Cardiac muscle cell (in vitro differentiated cells and primary cell): ENCODE measurements at regions not wholly inside any gene's neighbourhood (a gene's known extent, or its start where the extent isn't known, plus 50 kb on each side); places are given as distances from the start of the nearest gene placed in this dataset.
A peak's percentile ranks its signal among the peaks of the same experiment; 100 is the strongest.

ENCODE experiments used
- DNase-seq, 2 donors: peaks; one replicate each; pipeline versions ENCODE4 v3.0.0 to v3.0.0-alpha.2; 2010 to 2017; ENCODE audit warnings: low read depth in 1 of 2, low spot score in 1 of 2
- H3K27ac ChIP-seq: fragments of 200-600 bp; sonication (generic); 2 replicates; pipeline ENCODE4 v1.5.1; 2016
- H3K27me3 ChIP-seq: fragments of 200-600 bp; sonication (generic); 2 replicates; pipeline ENCODE4 v1.6.0; 2016; ENCODE audit warnings: control low read depth
- H3K36me3 ChIP-seq: fragments of 200-600 bp; sonication (generic); 2 replicates; pipeline ENCODE4 v1.5.1; 2016; ENCODE audit warnings: control low read depth
- H3K4me1 ChIP-seq: fragments of 200-600 bp; sonication (generic); 2 replicates; pipeline ENCODE4 v1.8.1; 2017; ENCODE audit warnings: low read depth, mild to moderate bottlenecking, mixed run types
- H3K4me3 ChIP-seq: fragments of 200-600 bp; sonication (generic); 2 replicates; pipeline ENCODE4 v1.5.1; 2016; ENCODE audit warnings: mild to moderate bottlenecking
- H3K9me3 ChIP-seq: fragments of 200-600 bp; sonication (generic); 2 replicates; pipeline ENCODE4 v1.5.1; 2017; ENCODE audit warnings: low read depth, mild to moderate bottlenecking, control low read depth
- TF ChIP-seq, protein P1 (sequence below): IDR thresholded peaks from 2 replicates; pipeline ENCODE4 v1.5.1; 2012; ENCODE audit warnings: low read depth, mild to moderate bottlenecking, low read length

DNA sequence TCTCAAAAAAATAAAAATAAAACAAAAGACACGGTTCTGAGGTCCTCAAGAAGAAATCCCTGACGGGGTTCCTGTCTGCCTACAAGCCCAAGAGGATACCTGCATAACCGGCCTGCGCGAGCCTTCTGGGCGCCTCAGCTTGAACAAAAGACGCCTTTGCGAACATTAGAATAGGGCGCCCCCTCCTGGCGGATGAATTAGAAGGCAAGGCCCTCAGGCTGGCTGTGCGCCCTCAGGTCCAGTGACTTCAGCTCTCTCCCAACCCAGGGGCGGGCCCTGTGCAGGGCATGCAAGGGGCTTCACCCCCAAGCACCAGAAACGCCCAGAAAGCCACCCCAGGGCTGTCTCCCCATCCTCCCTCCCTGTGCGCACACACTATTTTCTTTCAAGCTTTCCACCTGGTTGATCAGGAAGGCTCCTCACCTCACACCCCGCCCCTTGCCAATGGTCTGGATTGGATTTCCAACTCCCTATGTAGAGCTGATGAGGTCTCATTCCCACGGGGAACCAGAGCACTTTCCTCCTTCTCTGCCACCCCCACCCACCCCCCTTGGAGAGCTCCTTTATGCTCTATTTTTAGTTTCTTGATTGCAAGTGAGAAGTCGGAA is 273.3 kb downstream of the BUD13 start:
- peaks cover 7% of the 10 kb centered on the region for H3K27me3 ChIP-seq
- peaks cover 30% of the 10 kb centered on the region for H3K4me1 ChIP-seq
- H3K27ac ChIP-seq: no peak overlapping the region
- DNase-seq: peak; percentile 72 to 94
- no peaks in the 10 kb centered on the region for H3K36me3 ChIP-seq
- TF ChIP-seq, protein P1, sequence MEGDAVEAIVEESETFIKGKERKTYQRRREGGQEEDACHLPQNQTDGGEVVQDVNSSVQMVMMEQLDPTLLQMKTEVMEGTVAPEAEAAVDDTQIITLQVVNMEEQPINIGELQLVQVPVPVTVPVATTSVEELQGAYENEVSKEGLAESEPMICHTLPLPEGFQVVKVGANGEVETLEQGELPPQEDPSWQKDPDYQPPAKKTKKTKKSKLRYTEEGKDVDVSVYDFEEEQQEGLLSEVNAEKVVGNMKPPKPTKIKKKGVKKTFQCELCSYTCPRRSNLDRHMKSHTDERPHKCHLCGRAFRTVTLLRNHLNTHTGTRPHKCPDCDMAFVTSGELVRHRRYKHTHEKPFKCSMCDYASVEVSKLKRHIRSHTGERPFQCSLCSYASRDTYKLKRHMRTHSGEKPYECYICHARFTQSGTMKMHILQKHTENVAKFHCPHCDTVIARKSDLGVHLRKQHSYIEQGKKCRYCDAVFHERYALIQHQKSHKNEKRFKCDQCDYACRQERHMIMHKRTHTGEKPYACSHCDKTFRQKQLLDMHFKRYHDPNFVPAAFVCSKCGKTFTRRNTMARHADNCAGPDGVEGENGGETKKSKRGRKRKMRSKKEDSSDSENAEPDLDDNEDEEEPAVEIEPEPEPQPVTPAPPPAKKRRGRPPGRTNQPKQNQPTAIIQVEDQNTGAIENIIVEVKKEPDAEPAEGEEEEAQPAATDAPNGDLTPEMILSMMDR: peak; percentile 70
- H3K4me3 ChIP-seq: no peak overlapping the region
- no peaks in the 10 kb centered on the region for H3K9me3 ChIP-seq

DNA sequence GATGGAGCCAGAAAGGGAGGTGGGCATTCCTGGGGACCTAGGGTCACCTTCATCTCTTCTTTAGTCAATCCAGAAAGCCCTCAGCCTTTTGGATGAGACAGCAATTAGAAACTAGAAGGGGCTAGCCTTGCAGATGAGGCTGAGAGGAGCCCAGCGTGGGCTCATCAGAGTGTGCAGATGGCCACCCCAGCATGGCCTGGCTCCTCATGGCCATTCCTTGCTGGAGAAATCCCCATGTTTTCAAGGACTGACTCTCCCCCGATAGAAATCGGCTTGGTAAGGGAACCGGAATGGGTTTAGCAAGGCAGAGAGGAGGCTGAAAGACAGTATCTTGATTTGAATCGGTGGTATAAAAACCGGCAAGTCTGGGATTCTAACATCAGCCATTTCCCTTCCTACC is 274.6 kb downstream of the BUD13 start:
- no peak for DNase-seq
- Histone ChIP-seq H3K27me3 (peaks cover 7% of the 10 kb centered on the region), H3K4me3 (no peak overlapping the region), H3K27ac (no peak overlapping the region), H3K4me1 (peaks cover 30% of the 10 kb centered on the region), H3K36me3 (no peaks in the 10 kb centered on the region), H3K9me3 (no peaks in the 10 kb centered on the region)
- TF ChIP-seq, protein P1: no peak

DNA sequence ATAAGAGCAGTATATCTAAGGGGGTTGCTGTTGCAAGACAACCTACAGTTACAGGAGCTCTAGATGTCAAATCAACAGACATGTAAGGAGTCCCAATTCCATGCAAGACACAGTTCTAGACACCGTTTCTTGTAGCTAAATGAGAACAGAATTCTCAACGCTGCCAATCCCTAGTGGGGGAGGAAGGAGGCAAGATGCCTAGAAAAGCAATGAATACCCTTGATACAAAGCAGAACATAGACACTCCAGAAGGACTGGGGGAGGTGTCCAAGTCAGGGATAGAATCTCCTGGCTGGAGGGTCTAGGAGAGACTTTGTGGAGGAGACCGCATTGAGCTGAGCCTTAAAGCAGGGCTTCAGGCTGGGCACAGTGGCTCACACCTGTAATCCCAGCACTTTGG is 280.2 kb downstream of the BUD13 start:
- TF ChIP-seq, protein P1: no peak
- DNase-seq: no peak
- H3K27me3 ChIP-seq: no peaks in the 10 kb centered on the region
- peaks cover 4% of the 10 kb centered on the region for H3K4me1 ChIP-seq
- no peak overlapping the region for H3K27ac ChIP-seq
- H3K36me3 ChIP-seq: no peaks in the 10 kb centered on the region
- no peak overlapping the region for H3K4me3 ChIP-seq
- no peaks in the 10 kb centered on the region for H3K9me3 ChIP-seq

DNA sequence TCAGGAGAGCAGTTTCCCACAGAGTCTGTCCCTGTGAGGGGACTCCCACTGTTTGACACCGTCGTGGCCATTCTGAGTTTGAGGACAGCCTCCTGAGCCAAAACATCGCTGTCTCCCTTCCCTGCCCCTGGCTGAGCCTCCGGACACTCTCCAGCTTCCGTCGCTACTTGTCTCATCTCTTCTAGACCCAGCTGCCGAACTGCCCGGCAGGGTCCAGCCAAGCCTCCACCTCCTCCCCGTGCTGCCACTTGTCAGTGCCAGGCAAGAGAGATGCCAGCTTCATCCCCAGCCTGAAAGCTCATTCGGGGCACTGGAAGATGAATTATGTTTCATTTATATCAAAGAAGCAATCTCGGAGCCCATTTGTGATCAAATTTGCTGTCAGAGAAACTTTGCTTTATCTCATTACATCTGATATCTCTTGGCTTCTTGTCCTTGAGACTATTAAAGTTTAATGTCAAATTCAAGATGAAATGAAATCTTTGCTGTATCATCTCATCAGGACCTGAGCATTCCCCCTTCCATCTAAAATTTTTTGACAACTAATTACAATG is 283.9 kb downstream of the BUD13 start:
- no peak overlapping the region for H3K27ac ChIP-seq
- TF ChIP-seq, protein P1: no peak
- H3K36me3 ChIP-seq: no peaks in the 10 kb centered on the region
- no peaks in the 10 kb centered on the region for H3K4me1 ChIP-seq
- H3K4me3 ChIP-seq: no peak overlapping the region
- H3K27me3 ChIP-seq: no peaks in the 10 kb centered on the region
- no peaks in the 10 kb centered on the region for H3K9me3 ChIP-seq
- DNase-seq: no peak

DNA sequence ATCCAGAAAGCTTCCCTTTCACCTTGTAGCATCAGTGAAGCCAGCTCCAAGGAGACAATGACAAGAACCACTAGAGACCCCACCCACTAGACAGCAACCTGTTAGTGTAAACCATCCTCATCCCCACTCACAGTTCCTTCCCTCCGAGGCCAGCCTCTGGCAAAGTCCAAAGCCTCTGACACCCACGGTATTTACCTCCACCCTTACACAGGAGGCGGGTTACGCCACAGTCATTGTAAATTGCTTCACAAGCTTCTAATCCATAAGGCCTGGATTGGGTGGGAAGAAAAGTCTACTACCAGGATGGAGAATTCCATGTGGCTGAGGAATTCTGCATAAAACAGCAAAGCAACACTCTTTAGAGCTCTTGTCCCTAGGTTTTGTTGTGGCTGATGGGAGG is 287.4 kb downstream of the BUD13 start:
- DNase-seq: no peak
- no peak overlapping the region for H3K27ac ChIP-seq

More for the DNA sequence above, 287.4 kb downstream of the BUD13 start:
- Histone ChIP-seq H3K4me1 (no peaks in the 10 kb centered on the region), H3K27me3 (no peaks in the 10 kb centered on the region), H3K36me3 (no peaks in the 10 kb centered on the region), H3K4me3 (no peak overlapping the region), H3K9me3 (no peaks in the 10 kb centered on the region)
- TF ChIP-seq, protein P1: no peak
